Kidney epithelial cell (primary cell): ENCODE measurements at regions not wholly inside any gene's neighbourhood (a gene's known extent, or its start where the extent isn't known, plus 50 kb on each side); places are given as distances from the start of the nearest gene placed in this dataset.

Source experiments
- DNase-seq: peaks from one replicate; pipeline ENCODE4 v3.0.0-alpha.2; 2010; ENCODE audit warnings: low read depth
- H3K27me3 ChIP-seq: 2 replicates; pipeline ENCODE4 v1.6.0; 2011; ENCODE audit warnings: low read length; ENCODE audit not compliant: control insufficient read depth, insufficient read depth
- H3K36me3 ChIP-seq: 2 replicates; pipeline ENCODE4 v1.5.1; 2011; ENCODE audit warnings: low read length; ENCODE audit not compliant: control insufficient read depth, insufficient read depth
- H3K4me3 ChIP-seq: 2 replicates; pipeline ENCODE4 v1.5.1; 2011; ENCODE audit warnings: low read depth, mild to moderate bottlenecking, control low read depth, low read length
- TF ChIP-seq, protein P1 (sequence below): IDR thresholded peaks from 2 replicates; pipeline ENCODE4 v1.5.1; 2011; ENCODE audit warnings: mild to moderate bottlenecking, moderate library complexity, low read length, control low read depth, inconsistent platforms; ENCODE audit not compliant: insufficient read depth, poor library complexity, severe bottlenecking

DNA sequence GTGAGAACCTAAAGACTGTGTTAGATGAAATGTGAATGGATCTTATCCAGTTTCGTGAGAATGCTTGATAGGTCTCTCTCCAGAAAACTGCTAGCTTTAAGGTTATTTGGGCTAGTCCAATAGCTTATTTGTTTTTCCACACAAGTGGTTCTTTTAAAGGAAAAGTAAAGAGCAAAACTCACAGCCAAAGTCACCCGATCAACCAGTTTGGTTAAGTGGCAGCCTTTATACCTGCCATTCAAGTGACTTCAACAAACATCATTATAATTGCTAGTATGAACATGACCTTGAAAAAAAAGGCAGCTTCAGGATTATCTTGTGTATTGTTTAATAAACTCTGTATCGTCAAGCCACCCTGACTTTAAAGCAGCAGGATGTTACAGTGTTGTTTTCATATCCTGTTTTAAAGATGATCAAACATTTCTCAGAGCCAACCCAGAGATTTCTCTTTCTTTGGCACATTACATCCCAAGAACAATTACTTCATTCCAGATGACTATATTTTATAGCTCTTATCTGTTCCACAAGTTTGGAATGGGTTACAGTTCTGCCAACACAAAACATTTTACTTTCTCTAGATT lies 253.4 kb downstream of the EPHA7 start:
- no peaks in the 10 kb centered on the region for H3K36me3 ChIP-seq
- no peak overlapping the region for H3K4me3 ChIP-seq
- no peak for DNase-seq
- H3K27me3 ChIP-seq = no peaks in the 10 kb centered on the region
- TF ChIP-seq, protein P1, sequence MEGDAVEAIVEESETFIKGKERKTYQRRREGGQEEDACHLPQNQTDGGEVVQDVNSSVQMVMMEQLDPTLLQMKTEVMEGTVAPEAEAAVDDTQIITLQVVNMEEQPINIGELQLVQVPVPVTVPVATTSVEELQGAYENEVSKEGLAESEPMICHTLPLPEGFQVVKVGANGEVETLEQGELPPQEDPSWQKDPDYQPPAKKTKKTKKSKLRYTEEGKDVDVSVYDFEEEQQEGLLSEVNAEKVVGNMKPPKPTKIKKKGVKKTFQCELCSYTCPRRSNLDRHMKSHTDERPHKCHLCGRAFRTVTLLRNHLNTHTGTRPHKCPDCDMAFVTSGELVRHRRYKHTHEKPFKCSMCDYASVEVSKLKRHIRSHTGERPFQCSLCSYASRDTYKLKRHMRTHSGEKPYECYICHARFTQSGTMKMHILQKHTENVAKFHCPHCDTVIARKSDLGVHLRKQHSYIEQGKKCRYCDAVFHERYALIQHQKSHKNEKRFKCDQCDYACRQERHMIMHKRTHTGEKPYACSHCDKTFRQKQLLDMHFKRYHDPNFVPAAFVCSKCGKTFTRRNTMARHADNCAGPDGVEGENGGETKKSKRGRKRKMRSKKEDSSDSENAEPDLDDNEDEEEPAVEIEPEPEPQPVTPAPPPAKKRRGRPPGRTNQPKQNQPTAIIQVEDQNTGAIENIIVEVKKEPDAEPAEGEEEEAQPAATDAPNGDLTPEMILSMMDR = no peak

DNA sequence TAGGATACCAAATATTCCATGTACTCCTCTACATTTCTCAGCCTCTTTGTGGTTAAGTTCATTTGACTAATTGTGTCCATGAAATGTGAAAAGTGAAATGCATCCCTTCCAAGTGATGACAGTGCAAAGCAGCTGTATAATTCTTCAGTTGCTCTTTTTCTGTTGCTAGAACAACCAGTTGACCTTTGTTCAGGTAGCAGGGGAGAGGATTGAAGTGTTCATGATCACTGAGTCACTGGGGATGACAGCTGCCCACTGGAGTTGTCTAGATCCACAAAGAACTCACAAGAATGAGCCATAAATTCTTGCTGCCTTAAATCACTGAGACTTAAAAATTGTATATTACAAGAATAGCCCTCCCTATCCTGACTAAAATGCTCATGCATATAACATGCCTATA lies 254.6 kb downstream of the EPHA7 start:
- H3K27me3 ChIP-seq = no peaks in the 10 kb centered on the region
- peak; percentile 9 for DNase-seq
- H3K36me3 ChIP-seq = no peaks in the 10 kb centered on the region
- H3K4me3 ChIP-seq = no peak overlapping the region
- TF ChIP-seq, protein P1 = no peak

DNA sequence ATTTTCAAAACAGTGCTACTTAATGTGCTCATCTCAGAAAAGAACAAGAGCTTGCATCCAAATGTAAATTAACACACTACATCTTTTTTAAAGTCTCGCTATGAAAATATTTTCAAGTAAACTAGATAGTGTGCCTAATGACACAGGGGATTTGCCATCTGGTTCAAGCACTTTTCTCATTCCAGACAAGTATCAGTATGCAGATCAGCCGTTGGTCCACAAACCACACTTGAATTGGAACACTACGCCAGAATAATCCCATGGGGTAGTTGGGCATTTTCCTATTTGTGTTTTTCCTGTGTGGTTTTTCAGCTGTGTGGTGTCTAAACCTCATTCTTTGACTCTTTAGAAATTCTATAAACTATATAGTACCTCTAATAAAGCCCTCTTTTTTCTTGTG lies 256.2 kb downstream of the EPHA7 start:
- TF ChIP-seq, protein P1 = no peak
- DNase-seq = no peak
- Histone ChIP-seq H3K27me3 (no peaks in the 10 kb centered on the region), H3K36me3 (no peaks in the 10 kb centered on the region), H3K4me3 (no peak overlapping the region)

DNA sequence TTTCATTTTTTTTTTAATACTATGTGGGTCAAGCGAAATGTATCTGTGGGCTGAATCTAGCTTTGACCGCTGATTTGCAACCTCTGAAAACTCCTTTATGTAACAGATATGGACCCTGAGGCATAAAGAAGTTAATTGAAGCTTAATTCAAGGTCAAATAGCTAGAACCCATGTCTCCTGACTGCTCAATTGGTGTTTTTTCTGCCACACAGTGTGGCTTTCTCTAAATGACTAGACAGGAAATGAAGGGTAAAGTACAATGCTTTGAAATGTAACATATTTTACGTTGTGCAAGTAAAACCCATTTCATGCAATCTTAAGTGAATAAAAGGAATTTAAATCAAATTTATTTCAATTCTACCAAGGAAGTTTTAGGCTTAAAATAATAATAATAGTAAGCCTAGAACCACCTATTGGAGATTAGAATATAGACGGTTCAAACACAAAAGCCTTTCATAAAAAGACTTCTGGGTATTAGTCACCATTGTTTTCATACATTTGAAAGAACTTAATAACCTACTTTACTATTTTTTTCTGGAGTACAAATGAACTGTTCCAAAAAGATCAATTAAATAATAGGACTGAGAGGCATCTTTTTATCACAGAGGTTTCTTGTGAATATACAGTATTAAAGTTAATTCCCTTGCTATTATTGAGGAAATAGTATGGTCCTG lies 279.8 kb downstream of the EPHA7 start:
- Histone ChIP-seq H3K36me3 (no peaks in the 10 kb centered on the region), H3K4me3 (no peak overlapping the region), H3K27me3 (no peaks in the 10 kb centered on the region)
- TF ChIP-seq, protein P1 = no peak
- DNase-seq = no peak

DNA sequence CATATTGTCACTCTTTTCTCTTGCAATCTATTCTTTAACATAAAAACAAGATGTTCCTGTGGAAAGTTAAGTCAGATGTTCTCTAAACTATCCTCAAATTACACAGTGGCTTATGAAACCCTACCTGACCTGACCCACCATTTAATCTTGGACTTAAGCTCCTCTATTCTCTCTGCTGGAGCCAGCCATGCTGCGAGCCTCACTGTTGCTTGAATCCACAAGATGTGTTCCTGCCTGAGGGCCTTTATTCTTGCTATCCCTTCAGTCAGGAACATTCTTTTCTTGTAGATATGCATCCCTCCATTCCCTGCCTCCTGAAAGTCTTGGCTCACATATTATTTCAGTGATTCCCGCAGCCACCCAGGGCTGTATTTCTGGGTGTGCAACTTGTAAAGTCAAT lies 283.2 kb downstream of the EPHA7 start:
- Histone ChIP-seq H3K27me3 (no peaks in the 10 kb centered on the region), H3K36me3 (no peaks in the 10 kb centered on the region), H3K4me3 (no peak overlapping the region)
- no peak for DNase-seq
- TF ChIP-seq, protein P1 = no peak
